NCI-H187 (cell line): ENCODE measurements at regions not wholly inside any gene's neighbourhood (a gene's known extent, or its start where the extent isn't known, plus 50 kb on each side); places are given as distances from the start of the nearest gene placed in this dataset.
"Not testable (repeated sequence)": the region's sequence is repeated elsewhere in the genome, so short reads cannot be mapped to it uniquely, and the experiment has no call there.

Experiments used
- DNase-seq, 2 experiments: peaks; one replicate each; lab custom pipeline; 2025; lab: John Stamatoyannopoulos, UW

- DNase-seq, result not testable (repeated sequence)
Measured at GRCh38 chr20:30295967-30296366, 961.5 kb upstream of the DEFB115 start.

GRCh38 chr20:30297878-30298595 lies 959.4 kb upstream of the DEFB115 start:
- DNase-seq, result not testable (repeated sequence)

- DNase-seq, result not testable (repeated sequence)
Measured at GRCh38 chr20:30300220-30300642, 957.2 kb upstream of the DEFB115 start.

- DNase-seq, result not testable (repeated sequence)
Measured at GRCh38 chr20:30302786-30303185, 954.7 kb upstream of the DEFB115 start.

GRCh38 chr20:30309938-30310337 lies 947.5 kb upstream of the DEFB115 start:
- not testable (repeated sequence) for DNase-seq

- DNase-seq, result not testable (repeated sequence)
Measured at GRCh38 chr20:30310385-30310784, 947.1 kb upstream of the DEFB115 start.

GRCh38 chr20:30312220-30312619 lies 945.2 kb upstream of the DEFB115 start:
- DNase-seq, result not testable (repeated sequence)

- DNase-seq, result not testable (repeated sequence)
Measured at GRCh38 chr20:30313660-30314059, 943.8 kb upstream of the DEFB115 start.

- not testable (repeated sequence) for DNase-seq
Measured at GRCh38 chr20:30316063-30316462, 941.4 kb upstream of the DEFB115 start.

- DNase-seq, result not testable (repeated sequence)
Measured at GRCh38 chr20:30316532-30317299, 940.7 kb upstream of the DEFB115 start.

GRCh38 chr20:30333744-30334143 lies 923.7 kb upstream of the DEFB115 start:
- not testable (repeated sequence) for DNase-seq

- not testable (repeated sequence) for DNase-seq
Measured at GRCh38 chr20:30337556-30337955, 919.9 kb upstream of the DEFB115 start.

- not testable (repeated sequence) for DNase-seq
Measured at GRCh38 chr20:30348932-30349331, 908.5 kb upstream of the DEFB115 start.

- not testable (repeated sequence) for DNase-seq
Measured at GRCh38 chr20:30356854-30357467, 900.5 kb upstream of the DEFB115 start.

- not testable (repeated sequence) for DNase-seq
Measured at GRCh38 chr20:30361756-30362155, 895.7 kb upstream of the DEFB115 start.

- not testable (repeated sequence) for DNase-seq
Measured at GRCh38 chr20:30376430-30376766, 881.1 kb upstream of the DEFB115 start.

- peak; percentile 58 to 61 for DNase-seq
Measured at GRCh38 chr20:30376767-30377658, 880.5 kb upstream of the DEFB115 start.

- DNase-seq, result not testable (repeated sequence)
Measured at GRCh38 chr20:30378317-30378716, 879.1 kb upstream of the DEFB115 start.

- DNase-seq, result not testable (repeated sequence)
Measured at GRCh38 chr20:30378721-30379120, 878.7 kb upstream of the DEFB115 start.

GRCh38 chr20:30384841-30385240 lies 872.6 kb upstream of the DEFB115 start:
- not testable (repeated sequence) for DNase-seq

GRCh38 chr20:30386099-30386498 lies 871.4 kb upstream of the DEFB115 start:
- not testable (repeated sequence) for DNase-seq

- not testable (repeated sequence) for DNase-seq
Measured at GRCh38 chr20:30387823-30388222, 869.6 kb upstream of the DEFB115 start.
